GM23338 (cell line): ENCODE measurements at regions not wholly inside any gene's neighbourhood (a gene's known extent, or its start where the extent isn't known, plus 50 kb on each side); places are given as distances from the start of the nearest gene placed in this dataset.
"Not testable (repeated sequence)": the region's sequence is repeated elsewhere in the genome, so short reads cannot be mapped to it uniquely, and the experiment has no call there.

Experiments
- ATAC-seq: fragments of 200-7000 bp; cut with Tn5 transposase; 3 replicates; pipeline ENCODE4 v1.9.1; 2020
- DNase-seq: peaks from one replicate; pipeline ENCODE4 v3.0.0-alpha.2; 2015; ENCODE audit warnings: low spot score
- H2AFZ ChIP-seq: fragments of 200-600 bp; sonication (generic); 2 replicates; pipeline ENCODE4 v1.8.0; 2016; ENCODE audit warnings: antibody characterized with exemption, mild to moderate bottlenecking, moderate library complexity
- H3F3A ChIP-seq: fragments of 200-600 bp; sonication (generic); replicated peaks from 2 replicates; pipeline ENCODE4 v1.8.0; 2017; ENCODE audit warnings: antibody characterized with exemption, mixed run types, low read depth
- H3K27ac ChIP-seq: fragments of 200-600 bp; sonication (generic); 2 replicates; pipeline ENCODE4 v1.6.1; 2016; ENCODE audit warnings: low read depth
- H3K27me3 ChIP-seq: fragments of 200-600 bp; sonication (generic); 2 replicates; pipeline ENCODE4 v1.8.0; 2016; ENCODE audit warnings: mild to moderate bottlenecking, mixed run types, moderate library complexity; ENCODE audit not compliant: insufficient read depth
- H3K36me3 ChIP-seq: fragments of 200-600 bp; sonication (generic); 2 replicates; pipeline ENCODE4 v1.8.0; 2016; ENCODE audit warnings: mild to moderate bottlenecking; ENCODE audit not compliant: insufficient read depth
- H3K4me1 ChIP-seq: fragments of 200-600 bp; sonication (generic); 2 replicates; pipeline ENCODE4 v1.8.0; 2016; ENCODE audit warnings: mild to moderate bottlenecking, moderate library complexity; ENCODE audit not compliant: insufficient read depth
- H3K4me2 ChIP-seq: fragments of 200-600 bp; sonication (generic); 2 replicates; pipeline ENCODE4 v1.7.1; 2017; ENCODE audit warnings: mixed run types
- H3K4me3 ChIP-seq: fragments of 200-600 bp; sonication (generic); 2 replicates; pipeline ENCODE4 v1.6.1; 2016; ENCODE audit warnings: mixed run types
- H3K79me2 ChIP-seq: fragments of 200-600 bp; sonication (generic); replicated peaks from 2 replicates; pipeline ENCODE4 v1.8.0; 2017; ENCODE audit warnings: mild to moderate bottlenecking; ENCODE audit not compliant: insufficient read depth
- H3K9me2 ChIP-seq: fragments of 200-600 bp; sonication (generic); 2 replicates; pipeline ENCODE4 v1.8.0; 2017; ENCODE audit not compliant: insufficient read depth
- H4K20me1 ChIP-seq: fragments of 200-600 bp; sonication (generic); replicated peaks from 2 replicates; pipeline ENCODE4 v1.8.0; 2017; ENCODE audit warnings: mild to moderate bottlenecking; ENCODE audit not compliant: insufficient read depth
- H3K27ac Mint-ChIP-seq: 2 replicates; pipeline ENCODE4 v1.8.0; 2020; ENCODE audit warnings: inconsistent platforms, mild to moderate bottlenecking, moderate library complexity, mixed read lengths
- H3K27me3 Mint-ChIP-seq: 3 replicates; pipeline ENCODE4 v1.8.0; 2022; ENCODE audit warnings: low read depth, mild to moderate bottlenecking, moderate library complexity, mixed read lengths, inconsistent platforms; ENCODE audit not compliant: insufficient read depth, poor library complexity
- H3K36me3 Mint-ChIP-seq: 3 replicates; pipeline ENCODE4 v1.8.0; 2021; ENCODE audit warnings: low read depth, mild to moderate bottlenecking, inconsistent platforms, moderate library complexity, mixed read lengths
- H3K4me1 Mint-ChIP-seq: 3 replicates; pipeline ENCODE4 v1.8.0; 2020; ENCODE audit warnings: mild to moderate bottlenecking, inconsistent platforms, mixed read lengths
- H3K4me3 Mint-ChIP-seq: 3 replicates; pipeline ENCODE4 v1.8.0; 2021; ENCODE audit warnings: moderate library complexity, mild to moderate bottlenecking, inconsistent platforms, mixed read lengths
- H3K9me3 Mint-ChIP-seq: 3 replicates; pipeline ENCODE4 v1.8.0; 2020; ENCODE audit warnings: moderate library complexity, mild to moderate bottlenecking, inconsistent platforms, mixed read lengths

DNA sequence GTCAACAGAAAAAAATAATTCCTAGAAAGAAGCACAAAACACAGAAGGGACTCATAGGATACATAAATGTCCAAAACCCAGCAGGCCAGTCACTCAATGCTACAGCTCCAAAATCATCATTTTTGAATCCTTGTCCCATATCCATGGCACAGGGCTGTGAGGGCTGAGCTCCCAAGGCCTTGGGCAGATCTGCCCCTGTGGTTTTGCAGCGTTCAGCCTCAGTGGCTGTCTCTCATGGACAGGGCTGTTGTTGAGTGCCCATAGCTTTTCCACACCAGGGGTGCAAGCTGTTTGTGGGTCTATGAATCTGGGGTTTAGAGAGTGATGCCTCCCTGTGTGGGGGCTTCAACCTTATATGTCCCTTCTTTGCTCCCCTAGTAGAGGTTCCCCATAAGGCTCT, 243.2 kb downstream of the CWH43 start:
- not testable (repeated sequence) for H3K4me3 Mint-ChIP-seq, H3K79me2 ChIP-seq, H3K4me3 ChIP-seq, H3K36me3 Mint-ChIP-seq, H3K4me1 Mint-ChIP-seq, H3F3A ChIP-seq, H3K9me2 ChIP-seq, H3K4me1 ChIP-seq, H2AFZ ChIP-seq, H4K20me1 ChIP-seq, H3K36me3 ChIP-seq, DNase-seq, ATAC-seq, H3K4me2 ChIP-seq, H3K27ac Mint-ChIP-seq, H3K27ac ChIP-seq, H3K27me3 Mint-ChIP-seq, H3K27me3 ChIP-seq
- peaks cover 58% of the 10 kb centered on the region for H3K9me3 Mint-ChIP-seq

DNA sequence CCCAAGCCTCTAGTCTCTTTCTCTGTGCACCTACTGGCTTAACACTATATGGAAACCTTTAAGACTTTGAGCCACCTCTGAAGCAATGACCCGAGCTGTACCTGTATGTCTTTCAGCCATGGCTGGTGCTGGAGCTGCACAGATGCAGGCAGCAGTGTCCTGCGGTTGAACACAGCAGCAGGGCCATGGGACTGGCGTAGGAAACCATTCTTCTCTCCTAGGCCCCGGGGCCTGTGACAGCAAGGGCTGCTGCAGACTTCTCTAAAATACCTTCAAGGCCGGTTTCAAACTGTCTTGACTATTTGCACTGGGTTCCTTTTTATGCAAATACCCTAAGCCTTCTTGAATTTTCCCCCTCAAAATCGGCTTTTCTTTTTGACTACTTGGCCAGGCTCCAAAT, 243.6 kb downstream of the CWH43 start:
- not testable (repeated sequence) for H3K27ac ChIP-seq, H3K4me2 ChIP-seq, H3F3A ChIP-seq, H3K27me3 ChIP-seq, H3K36me3 Mint-ChIP-seq, H3K4me1 ChIP-seq, H2AFZ ChIP-seq, H3K27me3 Mint-ChIP-seq, H3K27ac Mint-ChIP-seq, H3K36me3 ChIP-seq, DNase-seq, H3K79me2 ChIP-seq, H3K4me3 Mint-ChIP-seq, H4K20me1 ChIP-seq, ATAC-seq, H3K4me1 Mint-ChIP-seq, H3K4me3 ChIP-seq, H3K9me2 ChIP-seq
- peaks cover 58% of the 10 kb centered on the region for H3K9me3 Mint-ChIP-seq

DNA sequence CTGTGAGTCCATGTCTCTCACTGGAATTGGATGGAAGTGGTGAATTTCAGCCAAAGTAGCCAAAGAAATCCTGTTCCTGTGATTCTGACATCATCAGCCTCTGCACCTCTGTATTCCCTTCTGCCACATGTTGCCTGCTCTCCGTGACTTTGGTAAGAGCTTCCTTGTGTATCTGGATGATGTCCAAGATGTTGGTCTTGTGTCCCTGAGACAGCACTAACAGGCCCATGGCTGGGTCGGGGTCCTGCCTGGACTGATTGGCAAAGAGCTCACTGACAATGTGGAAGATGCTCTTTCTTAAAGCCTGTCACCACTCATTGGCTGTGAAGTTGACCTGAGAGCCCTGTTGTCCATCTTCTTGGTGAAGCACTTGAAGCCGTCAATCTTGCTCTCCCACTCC, 247.3 kb downstream of the CWH43 start:
- not testable (repeated sequence) for H2AFZ ChIP-seq, H3K27me3 Mint-ChIP-seq, H3K27ac Mint-ChIP-seq, H3K27me3 ChIP-seq, H3K36me3 ChIP-seq, H3K4me2 ChIP-seq, H3K79me2 ChIP-seq, H3K27ac ChIP-seq, H3K4me1 Mint-ChIP-seq, H3K4me1 ChIP-seq, ATAC-seq, H4K20me1 ChIP-seq, H3K4me3 ChIP-seq, DNase-seq, H3K4me3 Mint-ChIP-seq, H3F3A ChIP-seq, H3K9me2 ChIP-seq
- Mint-ChIP-seq H3K9me3 (peaks cover 67% of the 10 kb centered on the region), H3K36me3 (peaks cover 20% of the 10 kb centered on the region; the same call in 2 of the 3 replicates)

DNA sequence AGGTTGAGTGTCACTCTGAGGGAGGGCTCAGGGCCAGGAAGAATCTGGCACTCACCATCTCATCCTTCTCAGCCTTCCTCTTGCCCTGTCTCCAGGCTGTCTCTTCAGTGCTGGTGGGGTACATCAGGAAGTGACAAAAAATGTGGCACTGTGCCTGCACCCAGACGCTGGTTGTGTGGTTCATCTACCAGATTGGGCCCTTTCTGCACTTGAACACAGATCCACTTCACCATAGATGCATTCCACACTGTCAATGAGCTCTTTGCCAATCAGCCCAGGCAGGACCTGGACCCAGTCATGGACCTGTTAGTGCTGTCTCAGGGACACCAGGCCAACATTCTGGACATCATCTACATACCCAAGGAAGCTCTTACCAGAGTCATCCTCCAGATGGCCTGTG, 247.7 kb downstream of the CWH43 start:
- H3K36me3 ChIP-seq, H3K79me2 ChIP-seq, H3K27me3 Mint-ChIP-seq, H3K9me2 ChIP-seq, H3K4me1 Mint-ChIP-seq, DNase-seq, H3K4me2 ChIP-seq, H4K20me1 ChIP-seq, H3K27ac Mint-ChIP-seq, ATAC-seq, H3K4me3 ChIP-seq, H3K27ac ChIP-seq, H3K4me1 ChIP-seq, H3K27me3 ChIP-seq, H3K4me3 Mint-ChIP-seq, H3F3A ChIP-seq, H2AFZ ChIP-seq: not testable (repeated sequence)
- Mint-ChIP-seq H3K9me3 (peaks cover 66% of the 10 kb centered on the region), H3K36me3 (peaks cover 21% of the 10 kb centered on the region; the same call in 2 of the 3 replicates)

DNA sequence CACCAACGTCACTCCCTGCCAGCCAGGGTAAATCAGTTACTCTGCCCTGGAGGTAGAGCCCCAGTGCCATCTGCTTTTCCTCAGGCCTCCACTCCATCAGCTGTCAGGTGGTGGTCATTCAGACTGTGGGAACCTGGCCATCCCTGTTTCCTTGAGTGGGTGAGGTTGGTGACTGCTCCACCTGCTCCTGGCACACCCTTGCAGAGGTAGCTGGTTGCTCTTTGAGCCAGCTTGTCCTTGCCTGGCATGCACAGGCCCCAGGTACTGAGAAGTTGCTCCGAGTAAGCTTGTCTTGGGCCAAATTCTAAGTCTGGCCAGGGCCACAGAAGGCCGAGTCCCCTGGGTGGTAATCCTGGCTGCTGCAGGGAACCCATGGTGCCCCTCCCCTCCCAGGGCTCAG, 248.3 kb downstream of the CWH43 start:
- not testable (repeated sequence) for H3K27me3 ChIP-seq, H3K27ac Mint-ChIP-seq, H3K79me2 ChIP-seq, H2AFZ ChIP-seq, ATAC-seq, H3K4me1 Mint-ChIP-seq, H3F3A ChIP-seq, H3K36me3 ChIP-seq, H3K4me3 Mint-ChIP-seq, H3K27ac ChIP-seq, H3K4me2 ChIP-seq, H3K4me1 ChIP-seq, DNase-seq, H3K9me2 ChIP-seq, H3K4me3 ChIP-seq, H4K20me1 ChIP-seq, H3K27me3 Mint-ChIP-seq
- peaks cover 21% of the 10 kb centered on the region; the same call in 2 of the 3 replicates for H3K36me3 Mint-ChIP-seq
- peaks cover 61% of the 10 kb centered on the region for H3K9me3 Mint-ChIP-seq

DNA sequence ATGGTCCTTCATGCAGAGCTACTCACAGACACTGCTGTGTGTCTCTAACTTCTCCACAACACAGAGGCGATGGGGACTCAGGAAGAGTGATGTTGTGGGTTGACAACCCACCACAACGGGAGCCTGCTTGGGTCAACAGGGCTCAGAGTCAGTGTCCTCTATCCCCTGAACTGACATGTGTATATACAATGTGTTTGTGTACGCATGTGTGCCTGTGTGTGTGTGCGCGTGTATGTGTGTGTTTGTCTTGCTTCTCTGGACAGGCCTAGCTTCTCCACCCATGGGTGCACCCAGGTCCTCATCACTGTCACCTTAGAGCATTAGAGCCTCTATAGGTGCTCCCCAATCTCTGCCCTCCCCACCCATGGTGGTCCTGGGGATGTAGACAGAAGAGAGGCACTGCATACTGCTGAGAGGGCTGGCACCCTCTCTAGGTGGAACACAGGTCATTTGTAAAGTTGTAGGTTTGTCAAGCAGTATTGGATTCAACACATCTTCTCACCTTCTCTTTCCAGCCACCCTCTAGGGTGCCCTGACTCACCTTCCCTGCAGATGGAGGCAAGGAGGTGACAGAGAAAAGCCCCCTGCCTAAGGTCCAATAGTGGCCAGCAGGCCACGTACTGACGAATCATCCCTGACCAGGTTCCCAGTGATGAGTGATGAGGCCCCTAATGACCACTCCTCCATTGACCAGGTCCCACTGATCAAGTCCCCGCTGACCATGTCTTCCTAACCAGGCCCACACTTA, 249.5 kb downstream of the CWH43 start:
- peaks cover 21% of the 10 kb centered on the region; the same call in 2 of the 3 replicates for H3K36me3 Mint-ChIP-seq
- not testable (repeated sequence) for H3K36me3 ChIP-seq, H3K27ac ChIP-seq, H3K4me1 ChIP-seq, H3K4me3 Mint-ChIP-seq, H2AFZ ChIP-seq, DNase-seq, H3K27me3 ChIP-seq, H3K4me1 Mint-ChIP-seq, H4K20me1 ChIP-seq, H3K27ac Mint-ChIP-seq, H3K4me3 ChIP-seq, H3K27me3 Mint-ChIP-seq, H3K4me2 ChIP-seq, H3K9me2 ChIP-seq, ATAC-seq, H3F3A ChIP-seq, H3K79me2 ChIP-seq
- peaks cover 62% of the 10 kb centered on the region for H3K9me3 Mint-ChIP-seq

DNA sequence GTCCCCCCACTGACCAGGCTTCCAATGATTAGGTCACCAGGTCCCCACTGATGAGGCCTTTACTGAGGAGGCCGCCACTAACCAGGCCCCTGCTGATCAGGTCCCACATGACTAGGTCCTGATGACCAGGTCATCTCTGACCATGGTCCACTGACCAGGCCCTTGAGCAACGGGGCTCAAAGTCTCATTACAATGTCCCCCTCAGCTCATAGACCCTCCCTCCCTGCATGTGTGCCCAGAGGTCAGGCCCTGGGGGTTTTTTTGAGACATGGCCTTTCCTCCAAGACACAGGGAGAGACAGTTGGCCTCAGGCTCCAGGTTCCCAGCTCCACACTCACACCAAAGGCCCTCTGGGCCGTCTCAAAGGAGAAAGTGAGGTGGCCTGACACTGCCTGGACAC, 250.4 kb downstream of the CWH43 start:
- not testable (repeated sequence) for H3K4me2 ChIP-seq, H3K4me1 Mint-ChIP-seq, H3K9me2 ChIP-seq, H4K20me1 ChIP-seq, H3K79me2 ChIP-seq, H3K36me3 ChIP-seq, DNase-seq, H2AFZ ChIP-seq, H3K27me3 Mint-ChIP-seq, H3K27me3 ChIP-seq, H3K4me3 ChIP-seq, H3K4me3 Mint-ChIP-seq, ATAC-seq, H3K4me1 ChIP-seq, H3F3A ChIP-seq, H3K27ac ChIP-seq, H3K27ac Mint-ChIP-seq
- peaks cover 21% of the 10 kb centered on the region; the same call in 2 of the 3 replicates for H3K36me3 Mint-ChIP-seq
- H3K9me3 Mint-ChIP-seq: peaks cover 64% of the 10 kb centered on the region
